Fibroblast of pulmonary artery (primary cell): ENCODE measurements at regions not wholly inside any gene's neighbourhood (a gene's known extent, or its start where the extent isn't known, plus 50 kb on each side); places are given as distances from the start of the nearest gene placed in this dataset.

Source experiments
- DNase-seq: peaks from one replicate; pipeline ENCODE4 v3.0.0-alpha.2; 2010; ENCODE audit warnings: low read depth
- H3K4me3 ChIP-seq: replicated peaks from 2 replicates; pipeline ENCODE4 v1.5.1; 2011; ENCODE audit warnings: low read depth, mild to moderate bottlenecking, control low read depth, low read length, moderate library complexity
- CTCF ChIP-seq: IDR thresholded peaks from 2 replicates; pipeline ENCODE4 v1.5.1; 2011; ENCODE audit warnings: mild to moderate bottlenecking, control low read depth, low read length, inconsistent platforms; ENCODE audit errors: missing control alignments

DNA sequence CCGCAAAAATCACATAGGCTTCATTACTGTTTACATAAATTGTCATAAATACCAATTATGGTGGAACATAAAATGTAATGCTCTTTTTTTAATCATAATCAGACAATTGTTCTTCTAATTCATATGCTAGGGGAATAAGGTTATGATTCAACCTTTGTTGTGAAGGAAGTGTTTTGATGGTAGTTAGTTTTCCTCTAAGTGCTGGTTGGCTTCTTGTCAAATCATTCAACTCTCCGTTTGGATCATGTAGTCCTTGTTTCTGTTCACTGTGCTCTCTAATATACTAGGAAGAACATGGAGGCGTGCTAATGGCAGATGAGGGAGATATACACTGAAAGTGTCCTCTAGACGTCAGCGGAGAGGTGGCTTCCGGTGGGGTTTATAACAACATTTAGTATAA, 1938.0 kb upstream of the PIK3C3 start:
- no peak for TF ChIP-seq CTCF
- H3K4me3 ChIP-seq, result no peak overlapping the region
- DNase-seq, result no peak

DNA sequence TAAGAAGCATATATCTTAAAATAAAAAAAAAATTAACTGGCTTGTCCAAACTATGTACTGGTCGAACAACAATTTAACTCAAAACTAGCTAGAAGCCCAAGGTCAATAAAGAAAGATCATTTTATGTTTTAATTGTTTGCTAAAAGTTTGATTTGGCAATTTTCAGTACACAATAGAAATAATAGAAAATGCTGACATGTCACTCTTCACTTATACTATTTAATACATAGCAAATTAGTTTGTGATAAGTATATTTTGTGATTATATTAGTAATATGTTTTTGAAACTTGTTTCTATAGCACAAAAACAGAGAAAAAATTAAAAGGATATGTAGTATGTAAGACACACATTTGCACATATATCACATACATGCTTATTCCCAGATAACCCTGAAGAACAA, 1938.6 kb upstream of the PIK3C3 start:
- no peak for TF ChIP-seq CTCF

DNA sequence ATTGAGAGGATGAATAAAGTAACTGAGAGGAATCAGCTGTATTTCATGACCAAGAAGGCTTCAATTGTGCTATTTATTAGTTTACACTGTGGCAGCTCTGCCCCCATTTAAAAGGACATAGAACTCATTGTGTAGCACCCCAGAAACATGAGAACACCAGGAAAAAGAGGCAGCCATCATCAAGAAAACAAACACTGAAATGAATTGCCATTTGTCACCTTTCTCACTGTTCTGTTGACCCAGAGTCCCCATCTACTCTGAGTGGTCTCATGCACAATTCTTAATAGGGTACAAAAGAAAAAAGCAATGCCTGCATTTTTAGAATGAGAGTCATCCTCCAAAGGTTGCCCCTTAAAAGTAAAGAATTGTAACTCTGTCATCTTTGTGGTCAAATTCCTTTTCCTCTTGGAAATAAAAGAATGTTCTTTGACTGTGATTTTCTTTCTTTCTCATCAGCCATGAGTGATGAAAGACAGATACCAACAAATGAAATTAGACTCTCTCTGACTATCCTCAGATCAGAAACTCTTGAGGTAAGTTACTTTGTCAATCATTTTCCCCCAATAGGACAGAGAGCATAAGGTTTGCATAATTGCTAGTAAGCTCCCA, 1941.9 kb upstream of the PIK3C3 start:
- TF ChIP-seq CTCF, result no peak
- no peak overlapping the region for H3K4me3 ChIP-seq
- peak; percentile 39 for DNase-seq

More for the DNA sequence above, 1938.6 kb upstream of the PIK3C3 start:
- DNase-seq, result no peak
- no peak overlapping the region for H3K4me3 ChIP-seq

DNA sequence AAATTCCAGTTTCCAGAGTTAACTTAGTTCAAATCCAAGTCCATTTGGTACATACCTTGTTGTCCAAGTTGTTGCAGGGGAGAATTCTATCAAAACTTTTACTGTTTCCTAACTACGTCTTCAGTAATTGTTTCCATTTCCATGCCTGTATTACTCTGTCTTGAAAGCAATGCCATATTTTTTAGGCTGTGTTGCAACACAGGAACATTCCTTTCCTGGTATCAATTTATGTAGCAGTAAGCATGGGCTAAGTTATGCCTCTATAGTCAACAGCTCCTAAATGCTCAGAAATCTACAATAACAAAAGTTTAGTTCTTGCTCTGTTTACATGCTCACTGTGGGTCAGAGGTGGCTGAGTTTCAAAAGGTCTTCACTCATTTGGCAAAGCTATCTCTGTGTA, 1943.8 kb upstream of the PIK3C3 start:
- no peak for TF ChIP-seq CTCF
- no peak overlapping the region for H3K4me3 ChIP-seq
- DNase-seq, result peak; percentile 13

DNA sequence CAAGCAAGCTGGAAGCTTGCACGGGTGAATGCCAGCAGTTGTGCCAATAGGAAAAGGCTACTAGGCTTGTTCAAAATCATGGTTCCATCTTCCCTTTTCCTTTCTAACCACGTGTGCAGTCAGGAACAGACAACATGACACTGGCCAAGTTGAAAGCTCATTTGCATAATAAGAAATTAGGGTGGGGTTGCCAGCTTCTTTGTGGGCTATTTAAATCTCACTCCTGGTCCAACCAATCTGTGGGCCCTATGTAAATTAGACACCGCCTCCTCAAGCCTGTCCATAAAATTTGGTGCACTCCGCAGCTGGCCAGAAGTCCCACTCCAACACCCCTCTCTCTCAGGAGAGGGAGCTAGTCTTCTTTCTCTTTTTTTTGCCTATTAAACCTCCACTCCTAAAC, 1948.4 kb upstream of the PIK3C3 start:
- no peak for DNase-seq
- no peak overlapping the region for H3K4me3 ChIP-seq
- TF ChIP-seq CTCF, result no peak

DNA sequence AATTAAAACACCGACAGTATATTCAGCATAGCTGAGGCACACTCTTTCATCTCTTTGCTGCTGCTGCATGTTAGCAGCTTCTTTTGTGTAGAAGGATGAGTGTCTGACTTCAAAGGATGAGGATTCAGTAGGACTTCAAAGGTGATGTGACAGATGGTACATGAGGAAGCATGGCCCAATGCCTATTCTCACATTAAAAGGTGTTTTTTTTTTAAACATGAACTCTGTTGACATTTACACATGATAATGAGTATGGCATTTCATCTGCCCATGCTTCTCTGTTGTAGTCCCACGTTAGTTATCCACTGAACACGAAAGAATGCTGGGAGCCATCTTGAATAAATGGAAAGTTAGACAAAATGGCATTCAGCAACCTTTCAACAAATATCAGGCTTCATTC, 1950.8 kb upstream of the PIK3C3 start:
- DNase-seq, result no peak

More for the DNA sequence above, 1950.8 kb upstream of the PIK3C3 start:
- H3K4me3 ChIP-seq, result no peak overlapping the region
- TF ChIP-seq CTCF, result no peak
